ENCODE measurements at regions not wholly inside any gene's neighbourhood (a gene's known extent, or its start where the extent isn't known, plus 50 kb on each side); places are given as distances from the start of the nearest gene placed in this dataset.

DNA sequence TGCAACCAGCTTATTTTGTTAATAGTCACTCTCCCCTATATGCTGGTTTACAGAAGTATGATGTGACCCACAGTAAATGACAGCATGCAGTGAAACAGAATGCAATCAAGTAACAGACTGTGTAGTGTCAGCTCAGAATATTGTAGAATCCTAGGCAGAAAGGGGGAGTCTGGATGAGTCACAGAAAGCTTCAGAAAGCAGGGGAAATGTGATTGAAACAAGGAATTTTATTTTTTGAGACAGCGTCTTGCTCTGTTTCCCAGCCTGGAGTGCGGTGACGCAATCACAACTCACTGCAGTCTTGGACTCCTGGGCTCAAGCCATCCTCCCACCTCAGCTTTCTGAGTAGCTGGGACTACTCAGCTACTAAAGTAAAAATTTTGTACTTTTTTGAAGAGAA, 188.3 kb upstream of the FOXN2 start:
- in situ Hi-C loops (cut with MboI; ENCODE audit: low pct_unique_long_range_greater_than_20kb, low sequenced_read_pairs, unreplicated experiment): no loop called here
- TF ChIP-seq, protein P1, sequence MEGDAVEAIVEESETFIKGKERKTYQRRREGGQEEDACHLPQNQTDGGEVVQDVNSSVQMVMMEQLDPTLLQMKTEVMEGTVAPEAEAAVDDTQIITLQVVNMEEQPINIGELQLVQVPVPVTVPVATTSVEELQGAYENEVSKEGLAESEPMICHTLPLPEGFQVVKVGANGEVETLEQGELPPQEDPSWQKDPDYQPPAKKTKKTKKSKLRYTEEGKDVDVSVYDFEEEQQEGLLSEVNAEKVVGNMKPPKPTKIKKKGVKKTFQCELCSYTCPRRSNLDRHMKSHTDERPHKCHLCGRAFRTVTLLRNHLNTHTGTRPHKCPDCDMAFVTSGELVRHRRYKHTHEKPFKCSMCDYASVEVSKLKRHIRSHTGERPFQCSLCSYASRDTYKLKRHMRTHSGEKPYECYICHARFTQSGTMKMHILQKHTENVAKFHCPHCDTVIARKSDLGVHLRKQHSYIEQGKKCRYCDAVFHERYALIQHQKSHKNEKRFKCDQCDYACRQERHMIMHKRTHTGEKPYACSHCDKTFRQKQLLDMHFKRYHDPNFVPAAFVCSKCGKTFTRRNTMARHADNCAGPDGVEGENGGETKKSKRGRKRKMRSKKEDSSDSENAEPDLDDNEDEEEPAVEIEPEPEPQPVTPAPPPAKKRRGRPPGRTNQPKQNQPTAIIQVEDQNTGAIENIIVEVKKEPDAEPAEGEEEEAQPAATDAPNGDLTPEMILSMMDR (IDR thresholded peaks at IDR 0.05; ENCODE audit: extremely low read depth, insufficient read depth, missing control alignments): no peak
- no peak for DNase-seq (ENCODE audit: low spot score)

DNA sequence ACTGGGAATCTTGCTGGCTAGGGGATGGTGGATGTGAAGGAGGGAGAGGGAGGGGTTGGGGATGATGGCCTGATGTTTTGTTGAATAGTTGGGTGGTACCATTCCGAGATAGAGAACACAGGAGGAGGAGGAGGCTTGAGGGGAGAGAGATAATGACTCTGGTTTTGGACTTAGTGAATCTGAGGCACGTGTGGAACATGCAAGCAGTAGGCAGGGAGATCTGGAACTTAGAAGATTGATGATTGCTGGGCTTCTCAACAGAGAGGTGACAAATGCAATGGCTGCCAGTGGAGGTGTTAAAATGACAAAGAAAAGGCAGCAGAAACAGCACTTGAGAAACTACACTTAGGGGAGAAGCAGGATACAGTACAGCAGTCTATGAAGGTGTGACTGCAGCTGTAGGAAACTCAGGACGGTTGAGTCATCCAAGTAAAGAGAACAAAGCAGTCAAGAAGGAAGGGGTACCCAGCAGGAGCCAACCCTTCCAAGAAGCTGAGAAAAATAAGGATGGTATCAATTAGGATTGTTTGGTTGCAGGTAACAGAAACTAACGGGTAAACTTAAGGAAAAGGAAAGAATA, 186.8 kb upstream of the FOXN2 start:
- in situ Hi-C loops (cut with MboI; ENCODE audit: low pct_unique_long_range_greater_than_20kb, low sequenced_read_pairs, unreplicated experiment): no loop called here
- DNase-seq (ENCODE audit: low spot score): no peak
- TF ChIP-seq, protein P1 (IDR thresholded peaks at IDR 0.05; ENCODE audit: extremely low read depth, insufficient read depth, missing control alignments): no peak

DNA sequence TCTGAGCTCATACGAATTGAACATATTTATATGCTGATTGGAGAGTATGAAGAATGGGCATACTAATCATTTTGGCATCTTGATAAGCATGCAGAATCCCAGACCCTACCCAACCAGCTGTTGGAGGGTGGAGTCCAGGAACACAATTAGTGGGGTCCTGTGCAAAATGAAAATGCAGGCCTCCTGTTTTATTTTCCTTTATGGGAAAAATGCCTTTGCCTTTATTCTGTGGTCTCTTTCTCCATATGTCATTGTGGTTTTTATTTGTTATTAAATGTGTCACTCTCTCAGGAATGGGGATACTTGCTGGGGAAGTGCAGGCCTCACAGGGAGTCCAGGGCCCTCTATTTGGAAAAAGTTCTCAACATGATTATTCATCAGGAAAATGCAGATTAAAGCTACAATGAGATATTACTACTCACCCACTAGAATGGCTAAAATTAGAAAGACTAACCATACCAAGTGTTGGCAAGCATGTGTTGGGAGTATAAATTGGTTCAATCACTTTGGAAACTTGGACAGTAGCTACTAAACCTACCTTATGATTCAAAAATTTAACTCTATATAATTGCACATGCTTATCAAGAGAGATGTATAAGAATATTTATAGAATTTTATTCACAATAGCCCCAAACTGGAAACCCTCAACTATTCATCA, 185.1 kb upstream of the FOXN2 start:
- in situ Hi-C loops (cut with MboI; ENCODE audit: low pct_unique_long_range_greater_than_20kb, low sequenced_read_pairs, unreplicated experiment): no loop called here
- TF ChIP-seq, protein P1 (IDR thresholded peaks at IDR 0.05; ENCODE audit: extremely low read depth, insufficient read depth, missing control alignments): no peak
- no peak for DNase-seq (ENCODE audit: low spot score)

DNA sequence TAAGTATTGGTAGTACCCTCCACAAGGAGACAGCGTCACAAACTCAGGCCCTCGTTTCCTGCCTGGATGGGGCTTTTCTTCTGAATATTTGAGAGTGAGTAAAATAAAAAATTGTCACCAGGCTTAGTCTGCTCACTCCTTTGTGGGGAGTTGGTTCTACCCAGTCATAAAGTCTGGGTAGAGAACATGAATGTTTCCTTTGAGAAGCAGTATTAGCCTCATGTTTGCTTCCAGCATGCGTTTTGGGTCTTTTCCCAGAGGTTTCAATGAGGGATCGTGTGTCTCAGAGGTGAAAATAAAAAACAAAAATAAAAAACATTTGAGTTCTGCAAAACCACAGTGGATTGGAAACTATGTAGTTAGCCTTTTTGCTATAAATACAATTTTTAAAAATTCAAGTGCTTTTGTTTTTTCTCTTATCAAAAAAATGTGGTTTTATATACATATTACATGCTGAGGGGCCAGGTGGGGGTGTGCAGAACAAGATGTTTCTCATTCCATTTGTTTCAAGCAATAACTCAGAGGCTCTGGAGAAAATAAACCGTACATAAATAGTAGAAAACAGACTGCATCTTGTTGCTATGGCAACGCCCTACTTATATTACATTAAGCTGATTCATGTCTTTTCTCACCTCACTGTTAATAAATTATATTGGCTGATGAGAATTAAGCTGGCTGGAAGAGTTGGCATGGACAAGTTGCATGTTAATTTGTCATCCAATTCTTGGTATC, 182.8 kb upstream of the FOXN2 start:
- no peak for DNase-seq (ENCODE audit: low spot score)
- TF ChIP-seq, protein P1 (IDR thresholded peaks at IDR 0.05; ENCODE audit: extremely low read depth, insufficient read depth, missing control alignments): no peak
- in situ Hi-C loops (cut with MboI; ENCODE audit: low pct_unique_long_range_greater_than_20kb, low sequenced_read_pairs, unreplicated experiment): no loop called here

DNA sequence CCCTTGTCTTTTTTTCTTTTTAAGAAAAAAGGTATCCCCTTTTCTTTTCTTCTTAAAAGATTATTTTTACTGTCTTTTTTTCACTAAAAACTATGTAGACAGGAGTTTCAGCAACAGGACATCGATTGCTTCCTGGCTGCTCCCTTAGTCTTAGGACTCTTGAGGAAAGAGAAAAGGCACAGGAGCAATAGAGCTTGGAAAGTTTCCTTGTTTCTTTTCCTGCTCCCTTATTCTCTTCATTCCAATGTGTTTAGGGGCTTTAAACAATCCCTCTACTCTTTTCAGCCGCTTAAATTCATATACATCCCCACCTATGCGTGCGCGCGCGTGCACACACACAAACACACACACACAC, 182.2 kb upstream of the FOXN2 start:
- no peak for DNase-seq (ENCODE audit: low spot score)
- in situ Hi-C loops (cut with MboI; ENCODE audit: low pct_unique_long_range_greater_than_20kb, low sequenced_read_pairs, unreplicated experiment): no loop called here
- TF ChIP-seq, protein P1 (IDR thresholded peaks at IDR 0.05; ENCODE audit: extremely low read depth, insufficient read depth, missing control alignments): no peak

DNA sequence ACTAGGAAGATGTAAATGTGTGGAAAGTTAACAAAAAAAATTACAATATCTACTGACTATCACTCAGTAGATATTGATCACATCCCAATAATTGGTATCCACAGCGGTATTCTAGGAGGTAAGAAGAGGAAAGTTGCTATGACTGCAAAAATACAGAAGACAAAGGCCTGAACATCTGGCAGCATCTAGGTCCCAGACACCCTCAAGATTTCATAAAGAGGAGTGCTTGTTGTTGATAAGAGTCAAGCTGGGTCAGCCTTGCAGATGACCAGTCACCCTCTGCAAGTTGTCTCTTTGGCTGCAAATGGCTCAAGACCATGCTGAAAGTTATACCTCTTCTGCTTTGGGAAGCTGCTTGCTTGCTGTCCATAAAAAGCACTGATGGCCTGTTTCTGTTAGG, 179.8 kb upstream of the FOXN2 start:
- in situ Hi-C loops (cut with MboI; ENCODE audit: low pct_unique_long_range_greater_than_20kb, low sequenced_read_pairs, unreplicated experiment): no loop called here
- TF ChIP-seq, protein P1 (IDR thresholded peaks at IDR 0.05; ENCODE audit: extremely low read depth, insufficient read depth, missing control alignments): no peak

More for the DNA sequence above, 179.8 kb upstream of the FOXN2 start:
- no peak for DNase-seq (ENCODE audit: low spot score)
